ENCODE measurements at regions not wholly inside any gene's neighbourhood (a gene's known extent, or its start where the extent isn't known, plus 50 kb on each side); places are given as distances from the start of the nearest gene placed in this dataset.

- H3K4me1 ChIP-seq (ENCODE audit: insufficient read depth): no peaks in the 10 kb centered on the region
- TF ChIP-seq CTCF (IDR thresholded peaks at IDR 0.05; ENCODE audit: poor library complexity): no peak
- TF ChIP-seq EZH2 (IDR thresholded peaks at IDR 0.05; ENCODE audit: borderline replicate concordance): no peak
- TF ChIP-seq EZH2phosphoT487 (IDR thresholded peaks at IDR 0.05; ENCODE audit: low read depth, severe bottlenecking, unreplicated experiment): no peak
- no peaks in the 10 kb centered on the region for H3K9me2 ChIP-seq (replicated peaks; ENCODE audit: insufficient read depth)
- H3K4me2 ChIP-seq: no peak overlapping the region
- H3K36me3 ChIP-seq (replicated peaks; ENCODE audit: insufficient read depth, low read depth): no peaks in the 10 kb centered on the region
- H4K20me1 ChIP-seq (ENCODE audit: insufficient read depth, poor library complexity, severe bottlenecking): no peaks in the 10 kb centered on the region
- no peak for DNase-seq (ENCODE audit: low spot score)
- H3K27ac ChIP-seq: no peak overlapping the region
- H3K79me2 ChIP-seq: no peaks in the 10 kb centered on the region
- 60% methylated on average over 2 of the region's 2 CpGs for WGBS (ENCODE audit: low lambda C conversion rate, missing lambda C conversion rate)
- no peaks in the 10 kb centered on the region for H3K27me3 ChIP-seq
- no peak overlapping the region for H3K4me3 ChIP-seq
- H2AFZ ChIP-seq: no peak overlapping the region
- H3K9me3 ChIP-seq (ENCODE audit: low read depth): no peaks in the 10 kb centered on the region
Measured at GRCh38 chr11:15313862-15314261, 199.1 kb downstream of the INSC start.

- WGBS (ENCODE audit: low lambda C conversion rate, missing lambda C conversion rate): 87% methylated on average over 9 of the region's 9 CpGs
- H3K9me2 ChIP-seq (replicated peaks; ENCODE audit: insufficient read depth): no peaks in the 10 kb centered on the region
- no peaks in the 10 kb centered on the region for H3K27me3 ChIP-seq
- H4K20me1 ChIP-seq (ENCODE audit: insufficient read depth, poor library complexity, severe bottlenecking): no peaks in the 10 kb centered on the region
- H3K9me3 ChIP-seq (ENCODE audit: low read depth): no peaks in the 10 kb centered on the region
- no peak overlapping the region for H3K4me2 ChIP-seq
- DNase-seq (ENCODE audit: low spot score): no peak
- no peak overlapping the region for H2AFZ ChIP-seq
- no peak overlapping the region for H3K4me3 ChIP-seq
- no peaks in the 10 kb centered on the region for H3K4me1 ChIP-seq (ENCODE audit: insufficient read depth)
- no peak for TF ChIP-seq CTCF (IDR thresholded peaks at IDR 0.05; ENCODE audit: poor library complexity)
- no peak for TF ChIP-seq EZH2phosphoT487 (IDR thresholded peaks at IDR 0.05; ENCODE audit: low read depth, severe bottlenecking, unreplicated experiment)
- no peak for TF ChIP-seq EZH2 (IDR thresholded peaks at IDR 0.05; ENCODE audit: borderline replicate concordance)
- H3K36me3 ChIP-seq (replicated peaks; ENCODE audit: insufficient read depth, low read depth): no peaks in the 10 kb centered on the region
- no peaks in the 10 kb centered on the region for H3K79me2 ChIP-seq
- H3K27ac ChIP-seq: no peak overlapping the region
Measured at GRCh38 chr11:15318814-15319213, 204.1 kb downstream of the INSC start.

GRCh38 chr11:15326520-15326919, 211.8 kb downstream of the INSC start:
- WGBS (ENCODE audit: low lambda C conversion rate, missing lambda C conversion rate): 94% methylated on average over 2 of the region's 2 CpGs

More at GRCh38 chr11:15326520-15326919, 211.8 kb downstream of the INSC start:
- Histone ChIP-seq H2AFZ (no peak overlapping the region), H3K36me3 (replicated peaks; ENCODE audit: insufficient read depth, low read depth) (no peaks in the 10 kb centered on the region), H3K79me2 (no peaks in the 10 kb centered on the region), H3K4me2 (no peak overlapping the region), H3K9me3 (ENCODE audit: low read depth) (no peaks in the 10 kb centered on the region), H3K27me3 (no peaks in the 10 kb centered on the region), H3K9me2 (replicated peaks; ENCODE audit: insufficient read depth) (no peaks in the 10 kb centered on the region), H3K27ac (no peak overlapping the region), H4K20me1 (ENCODE audit: insufficient read depth, poor library complexity, severe bottlenecking) (no peaks in the 10 kb centered on the region), H3K4me3 (no peak overlapping the region), H3K4me1 (ENCODE audit: insufficient read depth) (no peaks in the 10 kb centered on the region)
- DNase-seq (ENCODE audit: low spot score): no peak
- TF ChIP-seq EZH2 (IDR thresholded peaks at IDR 0.05; ENCODE audit: borderline replicate concordance): no peak
- no peak for TF ChIP-seq EZH2phosphoT487 (IDR thresholded peaks at IDR 0.05; ENCODE audit: low read depth, severe bottlenecking, unreplicated experiment)
- no peak for TF ChIP-seq CTCF (IDR thresholded peaks at IDR 0.05; ENCODE audit: poor library complexity)
